Fibroblast of lung (primary cell): ENCODE measurements at regions not wholly inside any gene's neighbourhood (a gene's known extent, or its start where the extent isn't known, plus 50 kb on each side); places are given as distances from the start of the nearest gene placed in this dataset.

ENCODE experiments used
- DNase-seq, 2 donors: peaks; one replicate each; pipeline versions ENCODE4 v3.0.0 to v3.0.0-alpha.2; 2010; ENCODE audit warnings: low read depth in 2 of 2
- H2AFZ ChIP-seq: 2 replicates; pipeline ENCODE4 v1.5.1; 2012; ENCODE audit warnings: low read length, control low read depth, inconsistent platforms
- H3K27ac ChIP-seq: 2 replicates; pipeline ENCODE4 v1.5.1; 2011; ENCODE audit warnings: low read length, control low read depth; ENCODE audit not compliant: insufficient read depth
- H3K27me3 ChIP-seq: 2 replicates; pipeline ENCODE4 v1.5.1; 2011; ENCODE audit warnings: mild to moderate bottlenecking, low read length; ENCODE audit not compliant: control insufficient read depth, insufficient read depth
- H3K36me3 ChIP-seq: 2 replicates; pipeline ENCODE4 v1.5.1; 2011; ENCODE audit warnings: low read length; ENCODE audit not compliant: control insufficient read depth, insufficient read depth
- H3K4me1 ChIP-seq: 2 replicates; pipeline ENCODE4 v1.5.1; 2011; ENCODE audit warnings: low read length; ENCODE audit not compliant: control insufficient read depth, insufficient read depth; ENCODE audit errors: extremely low read depth
- H3K4me2 ChIP-seq: 2 replicates; pipeline ENCODE4 v1.5.1; 2011; ENCODE audit warnings: low read length, control low read depth; ENCODE audit not compliant: insufficient read depth; ENCODE audit errors: extremely low read depth
- H3K4me3 ChIP-seq, 4 experiments: fragments of 200-600 bp in 1 of 4; sonication (generic) in 1 of 4; replicated peaks in 1 of 4; 2 replicates each; pipeline ENCODE4 v1.5.1; 2011 to 2016; ENCODE audit warnings: low read length in 4 of 4, low read depth in 3 of 4, mild to moderate bottlenecking in 3 of 4, control low read depth in 2 of 4, inconsistent platforms in 1 of 4, mixed read lengths in 1 of 4; ENCODE audit not compliant: insufficient read depth in 1 of 4; ENCODE audit errors: control extremely low read depth in 1 of 4
- H3K79me2 ChIP-seq: 2 replicates; pipeline ENCODE4 v1.5.1; 2012; ENCODE audit warnings: mild to moderate bottlenecking, low read length, inconsistent platforms; ENCODE audit not compliant: control insufficient read depth, insufficient read depth
- H3K9ac ChIP-seq: 2 replicates; pipeline ENCODE4 v1.5.1; 2011; ENCODE audit warnings: mild to moderate bottlenecking, low read length, control low read depth; ENCODE audit not compliant: insufficient read depth
- H3K9me3 ChIP-seq: 2 replicates; pipeline ENCODE4 v1.5.1; 2012; ENCODE audit warnings: low read depth, low read length; ENCODE audit not compliant: control insufficient read depth, insufficient read depth
- H4K20me1 ChIP-seq: 2 replicates; pipeline ENCODE4 v1.5.1; 2011; ENCODE audit warnings: low read length; ENCODE audit not compliant: control insufficient read depth, insufficient read depth; ENCODE audit errors: extremely low read depth
- CTCF ChIP-seq, 2 donors: IDR thresholded peaks in 1 of 2; conservative IDR thresholded peaks in 1 of 2; 1 replicate in 1 of 2; 2 replicates in 1 of 2; pipeline ENCODE4 v1.5.1; 2011 to 2012; ENCODE audit warnings: low read length in 2 of 2, control low read depth in 1 of 2, inconsistent platforms in 1 of 2, low read depth in 1 of 2, mild to moderate bottlenecking in 1 of 2
- EZH2 ChIP-seq: IDR thresholded peaks from 2 replicates; pipeline ENCODE4 v1.5.1; 2012; ENCODE audit warnings: low read length, control low read depth, mild to moderate bottlenecking; ENCODE audit errors: missing control alignments

GRCh38 chr10:50674469-50675254, 50.9 kb upstream of the SGMS1 start:
- Histone ChIP-seq H2AFZ (no peak overlapping the region), H3K4me2 (no peak overlapping the region), H4K20me1 (no peaks in the 10 kb centered on the region), H3K4me1 (no peaks in the 10 kb centered on the region), H3K36me3 (no peaks in the 10 kb centered on the region), H3K9me3 (no peaks in the 10 kb centered on the region), H3K4me3 (no peak overlapping the region), H3K27me3 (no peaks in the 10 kb centered on the region), H3K9ac (no peak overlapping the region), H3K79me2 (no peaks in the 10 kb centered on the region), H3K27ac (no peak overlapping the region)
- peak in 1 of 2 donors; percentile 7 for DNase-seq
- TF ChIP-seq EZH2 (no peak), CTCF (conservative IDR thresholded peaks at IDR 0.05 in 1 of 2, IDR thresholded peaks at IDR 0.05 in 1 of 2; ENCODE audit: low read depth in 1 of 2, low read length in 2 of 2) (no peak)
